ENCODE measurements at regions not wholly inside any gene's neighbourhood (a gene's known extent, or its start where the extent isn't known, plus 50 kb on each side); places are given as distances from the start of the nearest gene placed in this dataset.

DNA sequence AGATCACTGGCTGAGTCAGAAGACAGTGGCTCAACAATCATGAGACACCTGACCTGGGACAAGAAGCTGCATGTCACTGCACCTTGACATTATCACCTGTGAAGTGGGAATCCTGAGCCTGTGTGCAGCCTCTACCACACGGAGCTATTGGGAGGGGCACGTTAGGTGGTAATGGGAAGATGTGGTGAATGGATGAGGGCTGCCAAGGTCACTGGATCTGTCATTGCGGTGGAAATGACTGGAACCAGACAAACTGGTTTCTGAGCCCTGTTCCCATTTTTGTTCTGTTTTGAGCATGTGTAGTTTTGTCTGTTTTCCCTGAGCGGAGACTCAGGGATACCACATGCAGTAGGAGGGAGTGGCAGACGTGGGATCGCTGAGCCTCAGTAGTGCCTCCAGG lies 235.5 kb downstream of the OPA1 start:
- TF ChIP-seq POLR2A (IDR thresholded peaks at IDR 0.05), result no peak
- TF ChIP-seq, protein P1, sequence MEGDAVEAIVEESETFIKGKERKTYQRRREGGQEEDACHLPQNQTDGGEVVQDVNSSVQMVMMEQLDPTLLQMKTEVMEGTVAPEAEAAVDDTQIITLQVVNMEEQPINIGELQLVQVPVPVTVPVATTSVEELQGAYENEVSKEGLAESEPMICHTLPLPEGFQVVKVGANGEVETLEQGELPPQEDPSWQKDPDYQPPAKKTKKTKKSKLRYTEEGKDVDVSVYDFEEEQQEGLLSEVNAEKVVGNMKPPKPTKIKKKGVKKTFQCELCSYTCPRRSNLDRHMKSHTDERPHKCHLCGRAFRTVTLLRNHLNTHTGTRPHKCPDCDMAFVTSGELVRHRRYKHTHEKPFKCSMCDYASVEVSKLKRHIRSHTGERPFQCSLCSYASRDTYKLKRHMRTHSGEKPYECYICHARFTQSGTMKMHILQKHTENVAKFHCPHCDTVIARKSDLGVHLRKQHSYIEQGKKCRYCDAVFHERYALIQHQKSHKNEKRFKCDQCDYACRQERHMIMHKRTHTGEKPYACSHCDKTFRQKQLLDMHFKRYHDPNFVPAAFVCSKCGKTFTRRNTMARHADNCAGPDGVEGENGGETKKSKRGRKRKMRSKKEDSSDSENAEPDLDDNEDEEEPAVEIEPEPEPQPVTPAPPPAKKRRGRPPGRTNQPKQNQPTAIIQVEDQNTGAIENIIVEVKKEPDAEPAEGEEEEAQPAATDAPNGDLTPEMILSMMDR (IDR thresholded peaks at IDR 0.05), result no peak

Data from prostate gland (tissue), 2 donors.